Upper lobe of left lung (tissue), 4 donors: ENCODE measurements at regions not wholly inside any gene's neighbourhood (a gene's known extent, or its start where the extent isn't known, plus 50 kb on each side); places are given as distances from the start of the nearest gene placed in this dataset.

Experiments used
- EP300 ChIP-seq, 4 donors: sonication (generic); formaldehyde crosslinking; IDR thresholded peaks; one replicate each; pipeline ENCODE4 v1.5.1; 2017; ENCODE audit warnings: antibody characterized with exemption in 4 of 4, control low read depth in 2 of 4
- POLR2A ChIP-seq, 4 donors: fragments of 450-650 bp; IDR thresholded peaks; one replicate each; pipeline ENCODE4 v1.5.1; 2016 to 2017; ENCODE audit warnings: antibody characterized with exemption in 4 of 4, mild to moderate bottlenecking in 2 of 4
- TF ChIP-seq, protein P1 (sequence below), 6 experiments: fragments of 450-650 bp in 4 of 6; fragments of 200-600 bp in 2 of 6; sonication (generic) in 2 of 6; IDR thresholded peaks; one replicate each; pipeline ENCODE4 v1.5.1; 2016 to 2019; ENCODE audit warnings: antibody characterized with exemption in 6 of 6

DNA sequence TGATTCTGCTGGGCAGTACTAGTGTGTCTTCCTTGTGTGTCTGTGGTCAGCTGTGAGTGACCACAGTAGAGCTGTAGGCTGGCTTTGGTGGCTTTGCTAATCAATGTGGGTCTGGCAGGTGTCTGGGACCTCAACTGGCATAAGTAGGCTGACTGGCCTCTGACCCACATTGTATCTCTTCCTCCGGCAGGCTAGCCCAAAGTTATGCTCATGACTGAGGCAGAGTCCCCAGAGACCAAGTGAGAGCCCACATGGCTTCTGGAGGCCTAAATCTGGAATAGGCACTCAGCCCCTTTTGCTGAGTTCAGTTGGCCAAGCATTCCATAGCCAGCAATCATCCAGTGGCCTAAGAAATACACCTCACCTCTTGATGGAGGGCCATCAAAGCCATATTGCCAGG is 289.1 kb upstream of the SUCLG2 start:
- TF ChIP-seq, protein P1, sequence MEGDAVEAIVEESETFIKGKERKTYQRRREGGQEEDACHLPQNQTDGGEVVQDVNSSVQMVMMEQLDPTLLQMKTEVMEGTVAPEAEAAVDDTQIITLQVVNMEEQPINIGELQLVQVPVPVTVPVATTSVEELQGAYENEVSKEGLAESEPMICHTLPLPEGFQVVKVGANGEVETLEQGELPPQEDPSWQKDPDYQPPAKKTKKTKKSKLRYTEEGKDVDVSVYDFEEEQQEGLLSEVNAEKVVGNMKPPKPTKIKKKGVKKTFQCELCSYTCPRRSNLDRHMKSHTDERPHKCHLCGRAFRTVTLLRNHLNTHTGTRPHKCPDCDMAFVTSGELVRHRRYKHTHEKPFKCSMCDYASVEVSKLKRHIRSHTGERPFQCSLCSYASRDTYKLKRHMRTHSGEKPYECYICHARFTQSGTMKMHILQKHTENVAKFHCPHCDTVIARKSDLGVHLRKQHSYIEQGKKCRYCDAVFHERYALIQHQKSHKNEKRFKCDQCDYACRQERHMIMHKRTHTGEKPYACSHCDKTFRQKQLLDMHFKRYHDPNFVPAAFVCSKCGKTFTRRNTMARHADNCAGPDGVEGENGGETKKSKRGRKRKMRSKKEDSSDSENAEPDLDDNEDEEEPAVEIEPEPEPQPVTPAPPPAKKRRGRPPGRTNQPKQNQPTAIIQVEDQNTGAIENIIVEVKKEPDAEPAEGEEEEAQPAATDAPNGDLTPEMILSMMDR (IDR thresholded peaks at IDR 0.05): no peak
- TF ChIP-seq POLR2A (IDR thresholded peaks at IDR 0.05) (no peak), EP300 (IDR thresholded peaks at IDR 0.05) (no peak)
